ENCODE measurements at regions not wholly inside any gene's neighbourhood (a gene's known extent, or its start where the extent isn't known, plus 50 kb on each side); places are given as distances from the start of the nearest gene placed in this dataset.

- DNase-seq (ENCODE audit: low spot score), result no peak
Observed at GRCh38 chr9:110048976-110049698, 158.8 kb downstream of the C9orf152 start.

GRCh38 chr9:110049699-110050450 is 158.1 kb downstream of the C9orf152 start:
- no peak for DNase-seq (ENCODE audit: low spot score)

DNA sequence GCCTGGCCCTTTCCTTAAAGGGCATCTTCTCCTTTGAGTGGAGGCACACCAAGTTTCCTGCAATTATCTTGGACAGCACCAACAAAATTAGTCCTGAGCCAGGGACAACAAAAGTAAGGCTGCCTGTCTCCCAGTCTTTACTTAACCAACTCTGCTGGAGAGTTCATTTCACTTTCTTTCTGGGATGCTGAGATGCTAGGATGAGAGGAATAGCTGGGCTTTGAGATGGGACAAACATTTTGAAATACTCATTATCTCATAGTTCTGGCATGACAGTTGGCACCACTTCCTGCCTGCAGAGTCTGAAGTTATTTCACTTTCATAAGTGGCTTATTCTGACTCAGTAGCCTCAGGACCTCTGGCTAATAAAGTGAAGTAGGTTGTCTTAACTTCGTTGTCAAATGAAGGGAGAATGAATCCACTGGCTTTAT is 157.0 kb downstream of the C9orf152 start:
- no peak for DNase-seq (ENCODE audit: low spot score)

- DNase-seq (ENCODE audit: low spot score), result no peak
Observed at GRCh38 chr9:110056062-110056461, 151.9 kb downstream of the C9orf152 start.

- no peak for DNase-seq (ENCODE audit: low spot score)
Observed at GRCh38 chr9:110058304-110058953, 149.5 kb downstream of the C9orf152 start.

- DNase-seq (ENCODE audit: low spot score), result no peak
Observed at GRCh38 chr9:110059461-110059860, 148.5 kb downstream of the C9orf152 start.

GRCh38 chr9:110064803-110065202 is 143.2 kb downstream of the C9orf152 start:
- DNase-seq (ENCODE audit: low spot score), result no peak

GRCh38 chr9:110065532-110065931 is 142.4 kb downstream of the C9orf152 start:
- DNase-seq (ENCODE audit: low spot score), result no peak

DNA sequence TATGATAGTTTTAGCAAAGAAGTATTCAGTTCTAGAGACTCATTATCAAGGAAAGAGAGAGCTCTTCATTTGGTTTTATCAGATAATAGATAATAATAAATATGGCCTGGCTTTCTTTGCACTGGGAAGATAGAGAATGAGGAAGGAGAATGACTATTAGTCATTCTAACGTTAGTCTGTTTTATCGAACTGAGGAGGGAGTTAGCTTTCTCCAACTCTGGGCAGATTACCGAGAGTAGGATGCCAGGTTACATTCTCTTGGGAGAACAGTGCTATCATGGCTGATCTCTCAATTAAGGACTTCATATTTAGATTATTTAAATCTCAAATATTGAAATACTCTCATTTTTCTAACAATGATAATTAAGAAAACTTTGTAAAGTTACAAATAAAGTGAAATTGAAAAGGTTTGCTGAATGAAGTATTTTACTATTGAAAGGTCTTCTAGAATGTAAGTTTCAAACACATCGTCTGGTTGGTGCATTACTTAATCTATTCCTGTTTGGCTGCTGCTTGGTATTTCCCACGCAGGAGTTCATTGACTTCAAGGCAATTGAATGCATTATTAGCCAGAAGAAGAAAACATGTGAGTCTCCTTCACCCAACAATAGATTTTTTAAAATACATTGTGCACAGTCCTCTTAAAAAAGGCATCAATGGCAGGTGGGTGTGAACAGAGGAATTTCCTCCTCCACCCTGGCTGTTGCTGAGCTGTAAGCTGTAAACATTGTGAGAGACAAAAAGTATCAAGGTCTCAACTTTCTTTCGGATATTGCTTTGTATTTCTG is 140.8 kb downstream of the C9orf152 start:
- no peak for DNase-seq (ENCODE audit: low spot score)

- DNase-seq (ENCODE audit: low spot score), result no peak
Observed at GRCh38 chr9:110068212-110068611, 139.7 kb downstream of the C9orf152 start.

GRCh38 chr9:110069326-110070248 is 138.4 kb downstream of the C9orf152 start:
- no peak for DNase-seq (ENCODE audit: low spot score)

DNA sequence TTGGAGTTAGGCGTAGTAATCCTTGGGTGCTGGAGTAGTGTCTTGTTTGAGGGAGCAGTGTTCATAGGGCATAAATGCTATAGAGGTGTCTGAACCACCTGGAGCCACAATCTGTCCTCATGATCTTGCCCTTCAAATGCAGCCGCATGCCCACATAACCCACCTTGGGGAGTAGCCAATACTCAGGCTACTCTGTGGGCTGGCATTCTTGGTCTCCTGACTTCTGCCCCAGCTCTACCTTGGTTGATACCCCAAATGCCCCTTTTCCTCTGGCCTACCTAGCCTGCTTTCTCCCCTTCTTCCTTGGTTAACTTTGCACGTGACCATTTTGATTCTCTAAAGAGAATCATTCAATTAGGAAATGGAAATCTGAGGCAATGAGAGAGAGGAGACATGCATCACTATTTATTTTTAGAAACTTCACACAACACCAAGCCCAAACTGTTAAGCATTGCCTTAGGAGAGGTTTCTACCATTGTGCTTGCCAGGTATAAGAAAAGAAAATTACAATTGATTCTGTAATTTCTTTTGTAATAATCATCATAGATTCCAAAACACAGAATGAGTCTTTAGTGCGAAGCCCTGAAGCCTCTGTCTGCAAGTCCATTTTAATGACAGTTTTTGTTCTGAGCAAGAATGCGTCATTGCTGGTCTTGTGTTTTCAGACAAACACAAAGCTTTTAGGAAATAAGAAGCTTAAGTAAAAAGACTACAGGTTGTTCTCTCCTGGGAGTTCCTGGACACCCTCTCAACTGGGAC is 135.2 kb downstream of the C9orf152 start:
- no peak for DNase-seq (ENCODE audit: low spot score)

DNA sequence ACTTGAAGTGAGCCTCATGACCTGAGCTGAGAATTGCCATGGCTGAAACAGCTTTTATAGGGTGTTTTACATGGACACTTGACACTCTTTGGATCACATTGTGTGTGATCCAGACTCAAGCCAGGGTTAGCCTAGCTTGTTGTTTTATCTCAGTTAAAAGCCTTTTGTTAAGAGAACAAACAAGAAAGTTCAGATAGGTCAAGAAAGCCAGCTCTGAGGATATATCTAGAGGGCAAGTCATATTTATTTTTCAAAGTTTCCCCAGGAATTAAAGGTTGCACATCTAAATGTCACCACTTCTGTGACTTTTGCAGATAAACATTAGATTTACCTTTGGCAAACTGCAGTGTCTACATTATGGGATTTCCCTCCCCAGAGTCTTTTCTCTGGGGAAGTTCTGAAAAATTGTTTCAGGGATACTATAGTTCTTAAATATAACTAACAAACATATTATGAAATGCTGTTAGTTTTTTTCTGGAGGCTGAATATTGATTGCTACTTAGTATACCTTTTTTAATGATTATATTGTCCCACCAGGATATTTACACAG is 134.5 kb downstream of the C9orf152 start:
- no peak for DNase-seq (ENCODE audit: low spot score)

- DNase-seq (ENCODE audit: low spot score), result no peak
Observed at GRCh38 chr9:110076894-110077725, 130.8 kb downstream of the C9orf152 start.

- DNase-seq (ENCODE audit: low spot score), result no peak
Observed at GRCh38 chr9:110077925-110078324, 130.0 kb downstream of the C9orf152 start.

DNA sequence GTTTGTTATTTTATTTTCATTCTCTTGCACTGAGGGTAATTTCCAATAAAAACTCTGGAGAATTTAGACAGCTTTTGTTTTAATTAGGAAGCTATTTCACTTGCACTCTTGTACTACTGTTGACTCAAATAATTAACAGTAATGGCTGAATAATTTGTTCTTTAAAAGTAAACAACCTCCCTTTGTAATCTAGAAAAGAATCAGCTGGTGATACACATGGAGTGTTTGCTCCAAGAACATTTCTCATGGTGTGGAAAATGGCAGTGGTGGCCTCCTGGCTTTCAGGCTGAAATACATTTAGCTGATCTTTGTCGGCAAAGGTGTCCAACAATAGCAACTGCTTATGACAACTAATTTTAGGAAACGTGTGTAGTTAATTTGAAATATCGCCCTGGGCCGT is 129.4 kb downstream of the C9orf152 start:
- no peak for DNase-seq (ENCODE audit: low spot score)

GRCh38 chr9:110081395-110081794 is 126.6 kb downstream of the C9orf152 start:
- no peak for DNase-seq (ENCODE audit: low spot score)

GRCh38 chr9:110083866-110084265 is 124.1 kb downstream of the C9orf152 start:
- no peak for DNase-seq (ENCODE audit: low spot score)
